GM23248 (cell line): ENCODE measurements at regions not wholly inside any gene's neighbourhood (a gene's known extent, or its start where the extent isn't known, plus 50 kb on each side); places are given as distances from the start of the nearest gene placed in this dataset.

Experiments
- DNase-seq: peaks from one replicate; pipeline ENCODE4 v3.0.0-alpha.2; 2015
- H2AFZ ChIP-seq: fragments of 200-600 bp; sonication (generic); 2 replicates; pipeline ENCODE4 v1.6.1; 2016; ENCODE audit warnings: antibody characterized with exemption
- H3F3A ChIP-seq: fragments of 200-600 bp; sonication (generic); 2 replicates; pipeline ENCODE4 v1.6.1; 2016; ENCODE audit warnings: mild to moderate bottlenecking, antibody characterized with exemption, mixed run types; ENCODE audit not compliant: insufficient read depth
- H3K27ac ChIP-seq: fragments of 200-600 bp; sonication (generic); 2 replicates; pipeline ENCODE4 v1.5.1; 2016; ENCODE audit warnings: mild to moderate bottlenecking
- H3K27me3 ChIP-seq: fragments of 200-600 bp; sonication (generic); replicated peaks from 2 replicates; pipeline ENCODE4 v1.6.1; 2016; ENCODE audit warnings: mild to moderate bottlenecking; ENCODE audit not compliant: insufficient read depth
- H3K36me3 ChIP-seq: fragments of 200-600 bp; sonication (generic); 2 replicates; pipeline ENCODE4 v1.6.1; 2016; ENCODE audit warnings: low read depth, mild to moderate bottlenecking
- H3K4me1 ChIP-seq: fragments of 200-600 bp; sonication (generic); 2 replicates; pipeline ENCODE4 v1.6.1; 2016; ENCODE audit warnings: mild to moderate bottlenecking; ENCODE audit not compliant: insufficient read depth
- H3K4me2 ChIP-seq: fragments of 200-600 bp; sonication (generic); one replicate; pipeline ENCODE4 v1.6.1; 2016; ENCODE audit warnings: mild to moderate bottlenecking; ENCODE audit not compliant: unreplicated experiment
- H3K4me3 ChIP-seq: fragments of 200-600 bp; sonication (generic); 2 replicates; pipeline ENCODE4 v1.5.1; 2016; ENCODE audit warnings: mild to moderate bottlenecking
- H3K79me2 ChIP-seq: fragments of 200-600 bp; sonication (generic); 2 replicates; pipeline ENCODE4 v1.6.1; 2016; ENCODE audit warnings: mild to moderate bottlenecking; ENCODE audit not compliant: insufficient read depth
- H3K9ac ChIP-seq: fragments of 200-600 bp; sonication (generic); 2 replicates; pipeline ENCODE4 v1.6.1; 2016; ENCODE audit warnings: mild to moderate bottlenecking
- H3K9me2 ChIP-seq: fragments of 200-600 bp; sonication (generic); 2 replicates; pipeline ENCODE4 v1.6.1; 2016; ENCODE audit warnings: mixed run types, mild to moderate bottlenecking, moderate library complexity; ENCODE audit not compliant: insufficient read depth
- H3K9me3 ChIP-seq: fragments of 200-600 bp; sonication (generic); one replicate; pipeline ENCODE4 v1.6.1; 2017; ENCODE audit warnings: low read depth
- H4K20me1 ChIP-seq: fragments of 200-600 bp; sonication (generic); 2 replicates; pipeline ENCODE4 v1.6.0; 2016; ENCODE audit not compliant: insufficient read depth
- EZH2 ChIP-seq: fragments of 200-600 bp; sonication (generic); IDR thresholded peaks from 2 replicates; pipeline ENCODE4 v1.6.1; 2018; ENCODE audit warnings: antibody characterized with exemption, mild to moderate bottlenecking; ENCODE audit not compliant: insufficient read depth, poor library complexity, severe bottlenecking
- EZH2phosphoT487 ChIP-seq: fragments of 200-600 bp; sonication (generic); IDR thresholded peaks from 2 replicates; pipeline ENCODE4 v1.6.1; 2018; ENCODE audit warnings: antibody characterized with exemption, moderate library complexity, mild to moderate bottlenecking, low read depth; ENCODE audit not compliant: insufficient read depth
- WGBS, 2 experiments: methylation state at CpG; one replicate each; pipeline ENCODE4 v1.1.6; 2015 to 2017; ENCODE audit warnings: low lambda C conversion rate in 2 of 2, low coverage in 1 of 2; ENCODE audit errors: missing lambda C conversion rate in 2 of 2; 5-methylcytosine and 5-hydroxymethylcytosine counted together
- in situ Hi-C: fragments of 300-500 bp; cut with MboI; formaldehyde crosslinking; loops from 2 replicates; pipeline ENCODE4 v1.15.0; 2020

GRCh38 chr13:22121146-22121739 lies 450.4 kb downstream of the FGF9 start:
- in situ Hi-C loops, result no loop called here
- Histone ChIP-seq H3K36me3 (no peaks in the 10 kb centered on the region), H4K20me1 (no peaks in the 10 kb centered on the region), H3K9me2 (no peaks in the 10 kb centered on the region), H3K27me3 (no peaks in the 10 kb centered on the region; the same call in 1 of the 2 replicates), H3K4me1 (no peaks in the 10 kb centered on the region), H3K27ac (no peak overlapping the region), H3K9me3 (no peaks in the 10 kb centered on the region), H2AFZ (no peak overlapping the region), H3F3A (no peaks in the 10 kb centered on the region), H3K4me2 (no peak overlapping the region), H3K79me2 (no peaks in the 10 kb centered on the region), H3K9ac (no peak overlapping the region), H3K4me3 (no peak overlapping the region)
- no peak for TF ChIP-seq EZH2phosphoT487
- no peak for TF ChIP-seq EZH2
- DNase-seq, result no peak
- WGBS, 2 experiments, result 48 to 50% methylated on average over 10 of the region's 10 CpGs

GRCh38 chr13:22126433-22127021 lies 455.7 kb downstream of the FGF9 start:
- Histone ChIP-seq H3K27me3 (no peaks in the 10 kb centered on the region; the same call in 1 of the 2 replicates), H3K4me3 (no peak overlapping the region), H3K4me1 (no peaks in the 10 kb centered on the region), H2AFZ (no peak overlapping the region), H3K9me2 (no peaks in the 10 kb centered on the region), H3F3A (no peaks in the 10 kb centered on the region), H3K9me3 (no peaks in the 10 kb centered on the region), H4K20me1 (no peaks in the 10 kb centered on the region), H3K9ac (no peak overlapping the region), H3K27ac (no peak overlapping the region), H3K79me2 (no peaks in the 10 kb centered on the region), H3K36me3 (no peaks in the 10 kb centered on the region), H3K4me2 (no peak overlapping the region)
- no peak for TF ChIP-seq EZH2
- TF ChIP-seq EZH2phosphoT487, result no peak
- in situ Hi-C loops, result no loop called here
- no peak for DNase-seq
- WGBS, 2 experiments, result 8 to 11% methylated on average over 2 of the region's 2 CpGs

- no peaks in the 10 kb centered on the region for H3K79me2 ChIP-seq
- H3K4me2 ChIP-seq, result no peak overlapping the region
- H4K20me1 ChIP-seq, result no peaks in the 10 kb centered on the region
- no peak overlapping the region for H2AFZ ChIP-seq
- no peaks in the 10 kb centered on the region for H3K36me3 ChIP-seq
- H3K9ac ChIP-seq, result no peak overlapping the region
- in situ Hi-C loops, result no loop called here
- H3K9me3 ChIP-seq, result no peaks in the 10 kb centered on the region
- no peak for DNase-seq
- no peaks in the 10 kb centered on the region for H3K9me2 ChIP-seq
- no peak for TF ChIP-seq EZH2
- no peak for TF ChIP-seq EZH2phosphoT487
- no peak overlapping the region for H3K27ac ChIP-seq
- H3K4me3 ChIP-seq, result no peak overlapping the region
- no peaks in the 10 kb centered on the region for H3F3A ChIP-seq
- H3K27me3 ChIP-seq, result no peaks in the 10 kb centered on the region; the same call in 1 of the 2 replicates
- 32 to 41% methylated on average over 5 of the region's 5 CpGs for WGBS, 2 experiments
- H3K4me1 ChIP-seq, result no peaks in the 10 kb centered on the region
Observed at GRCh38 chr13:22127277-22128164, 456.6 kb downstream of the FGF9 start.

GRCh38 chr13:22128441-22129408 lies 457.9 kb downstream of the FGF9 start:
- no peaks in the 10 kb centered on the region for H4K20me1 ChIP-seq
- no peaks in the 10 kb centered on the region for H3K79me2 ChIP-seq
- no peaks in the 10 kb centered on the region for H3K9me3 ChIP-seq
- H3F3A ChIP-seq, result no peaks in the 10 kb centered on the region
- no peak overlapping the region for H3K4me2 ChIP-seq
- 52 to 53% methylated on average over 15 of the region's 15 CpGs for WGBS, 2 experiments
- no peak overlapping the region for H3K9ac ChIP-seq
- H3K36me3 ChIP-seq, result no peaks in the 10 kb centered on the region
- H3K9me2 ChIP-seq, result no peaks in the 10 kb centered on the region
- no peaks in the 10 kb centered on the region; the same call in 1 of the 2 replicates for H3K27me3 ChIP-seq
- no peaks in the 10 kb centered on the region for H3K4me1 ChIP-seq
- no peak overlapping the region for H2AFZ ChIP-seq
- TF ChIP-seq EZH2phosphoT487, result no peak
- no peak for TF ChIP-seq EZH2
- in situ Hi-C loops, result no loop called here
- H3K27ac ChIP-seq, result no peak overlapping the region
- DNase-seq, result no peak
- no peak overlapping the region for H3K4me3 ChIP-seq
